Breast epithelium (tissue), 4 donors: ENCODE measurements at regions not wholly inside any gene's neighbourhood (a gene's known extent, or its start where the extent isn't known, plus 50 kb on each side); places are given as distances from the start of the nearest gene placed in this dataset.

Experiments used
- DNase-seq, 2 donors: peaks; one replicate each; pipeline ENCODE4 v3.0.0-alpha.2; 2019; ENCODE audit warnings: low spot score in 2 of 2
- H3K27ac ChIP-seq, 2 donors: fragments of 200-600 bp; sonication (generic) in 1 of 2; one replicate each; pipeline ENCODE4 v1.5.1; 2016 to 2019; ENCODE audit warnings: mild to moderate bottlenecking in 1 of 2
- H3K27me3 ChIP-seq, 2 donors: fragments of 200-600 bp; sonication (generic) in 1 of 2; one replicate each; pipeline versions ENCODE4 v1.5.1 to v1.6.0; 2017 to 2019; ENCODE audit warnings: control low read depth in 1 of 2, mild to moderate bottlenecking in 1 of 2
- H3K36me3 ChIP-seq: fragments of 200-600 bp; one replicate; pipeline ENCODE4 v1.5.1; 2019
- H3K4me1 ChIP-seq, 2 donors: fragments of 200-600 bp; sonication (generic); one replicate each; pipeline ENCODE4 v1.5.1; 2016 to 2019; ENCODE audit warnings: control low read depth in 1 of 2
- H3K4me3 ChIP-seq, 3 donors: fragments of 200-600 bp; sonication (generic); 1 replicate in 2 of 3; 2 replicates in 1 of 3; pipeline ENCODE4 v1.5.1; 2016 to 2019; ENCODE audit warnings: mild to moderate bottlenecking in 3 of 3, moderate library complexity in 2 of 3
- H3K9me3 ChIP-seq, 2 donors: fragments of 200-600 bp; sonication (generic) in 1 of 2; one replicate each; pipeline ENCODE4 v1.5.1; 2016 to 2019; ENCODE audit warnings: control low read depth in 1 of 2
- POLR2A ChIP-seq: fragments of 450-650 bp; IDR thresholded peaks from one replicate; pipeline ENCODE4 v1.6.1; 2016; ENCODE audit warnings: antibody characterized with exemption, mild to moderate bottlenecking, moderate library complexity
- POLR2AphosphoS5 ChIP-seq, 3 donors: sonication (generic); formaldehyde crosslinking; IDR thresholded peaks; one replicate each; pipeline ENCODE4 v1.6.1; 2017; ENCODE audit warnings: antibody characterized with exemption in 3 of 3
- intact Hi-C: fragments of 100-400 bp; cut with DNase I; formaldehyde crosslinking; loops from one replicate; pipeline ENCODE4 v1.15.1; 2023; ENCODE audit warnings: low total_unique reads
- TF ChIP-seq, protein P1 (sequence below), 3 donors: fragments of 450-650 bp; IDR thresholded peaks; one replicate each; pipeline ENCODE4 v1.5.1; 2016 to 2017; ENCODE audit warnings: antibody characterized with exemption in 3 of 3, mild to moderate bottlenecking in 3 of 3, moderate library complexity in 3 of 3

GRCh38 chr16:86124321-86124720, 225.4 kb downstream of the IRF8 start:
- Histone ChIP-seq H3K4me1 (no peaks in the 10 kb centered on the region), H3K4me3 (no peak overlapping the region), H3K27me3 (peaks cover 0 to 53% of the 10 kb centered on the region in 2 donors), H3K36me3 (no peaks in the 10 kb centered on the region), H3K9me3 (no peaks in the 10 kb centered on the region), H3K27ac (no peak overlapping the region)
- intact Hi-C loops = no loop called here
- DNase-seq = no peak
- TF ChIP-seq POLR2AphosphoS5 (IDR thresholded peaks at IDR 0.05) (no peak), POLR2A (no peak)
- TF ChIP-seq, protein P1, sequence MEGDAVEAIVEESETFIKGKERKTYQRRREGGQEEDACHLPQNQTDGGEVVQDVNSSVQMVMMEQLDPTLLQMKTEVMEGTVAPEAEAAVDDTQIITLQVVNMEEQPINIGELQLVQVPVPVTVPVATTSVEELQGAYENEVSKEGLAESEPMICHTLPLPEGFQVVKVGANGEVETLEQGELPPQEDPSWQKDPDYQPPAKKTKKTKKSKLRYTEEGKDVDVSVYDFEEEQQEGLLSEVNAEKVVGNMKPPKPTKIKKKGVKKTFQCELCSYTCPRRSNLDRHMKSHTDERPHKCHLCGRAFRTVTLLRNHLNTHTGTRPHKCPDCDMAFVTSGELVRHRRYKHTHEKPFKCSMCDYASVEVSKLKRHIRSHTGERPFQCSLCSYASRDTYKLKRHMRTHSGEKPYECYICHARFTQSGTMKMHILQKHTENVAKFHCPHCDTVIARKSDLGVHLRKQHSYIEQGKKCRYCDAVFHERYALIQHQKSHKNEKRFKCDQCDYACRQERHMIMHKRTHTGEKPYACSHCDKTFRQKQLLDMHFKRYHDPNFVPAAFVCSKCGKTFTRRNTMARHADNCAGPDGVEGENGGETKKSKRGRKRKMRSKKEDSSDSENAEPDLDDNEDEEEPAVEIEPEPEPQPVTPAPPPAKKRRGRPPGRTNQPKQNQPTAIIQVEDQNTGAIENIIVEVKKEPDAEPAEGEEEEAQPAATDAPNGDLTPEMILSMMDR (IDR thresholded peaks at IDR 0.05) = no peak

DNA sequence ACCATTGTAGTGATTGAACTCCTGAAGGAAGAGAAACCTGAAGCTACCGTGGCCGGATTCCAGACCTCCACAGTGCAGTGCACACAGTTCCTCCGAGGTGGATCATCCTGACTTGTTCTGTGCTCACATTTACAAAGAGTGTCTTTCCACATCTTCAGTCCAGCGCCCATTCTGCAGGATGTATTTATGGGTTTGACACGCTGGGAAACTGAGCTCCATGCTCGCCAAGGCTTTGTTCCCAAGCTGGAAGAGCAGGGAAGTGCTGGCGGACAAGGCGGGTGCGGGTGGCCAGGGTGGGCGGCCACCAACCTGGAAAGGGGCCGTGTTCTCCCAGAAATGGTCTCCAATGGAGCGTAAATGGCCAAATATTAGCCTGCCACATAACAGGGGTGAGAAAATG, 227.9 kb downstream of the IRF8 start:
- no peaks in the 10 kb centered on the region for H3K36me3 ChIP-seq
- peaks cover 0 to 43% of the 10 kb centered on the region in 2 donors for H3K27me3 ChIP-seq
- TF ChIP-seq, protein P1 (IDR thresholded peaks at IDR 0.05) = no peak
- TF ChIP-seq POLR2AphosphoS5 (IDR thresholded peaks at IDR 0.05) (no peak), POLR2A (no peak)
- no peak overlapping the region for H3K4me3 ChIP-seq
- H3K27ac ChIP-seq = no peak overlapping the region
- no peaks in the 10 kb centered on the region for H3K9me3 ChIP-seq
- no peak for DNase-seq
- intact Hi-C loops = no loop called here
- no peaks in the 10 kb centered on the region for H3K4me1 ChIP-seq

DNA sequence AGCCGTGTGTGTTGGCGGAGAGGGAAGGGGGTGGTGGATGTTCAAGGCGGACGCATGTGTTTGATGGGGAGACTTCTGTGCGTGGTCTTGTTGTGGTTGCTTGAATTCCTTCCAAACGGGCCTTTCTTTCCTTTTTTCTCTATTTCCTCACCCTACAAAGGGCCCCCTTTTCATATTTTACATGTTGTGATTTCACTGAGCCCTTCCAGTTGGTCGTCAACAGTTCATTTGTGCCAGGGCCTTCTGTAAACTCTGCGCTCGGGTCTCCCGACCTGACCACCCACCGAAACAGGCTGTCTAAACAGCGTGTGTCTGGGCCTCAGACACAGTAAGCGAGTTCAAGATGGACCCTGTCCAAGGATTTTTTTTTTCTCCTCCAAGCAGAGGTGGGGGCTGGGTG, 228.4 kb downstream of the IRF8 start:
- intact Hi-C loops = no loop called here
- no peaks in the 10 kb centered on the region for H3K4me1 ChIP-seq
- no peak overlapping the region for H3K4me3 ChIP-seq
- DNase-seq = no peak
- no peak for TF ChIP-seq POLR2A
- TF ChIP-seq, protein P1 (IDR thresholded peaks at IDR 0.05) = no peak
- TF ChIP-seq POLR2AphosphoS5 (IDR thresholded peaks at IDR 0.05) = no peak
- no peaks in the 10 kb centered on the region for H3K9me3 ChIP-seq
- H3K36me3 ChIP-seq = no peaks in the 10 kb centered on the region
- peaks cover 0 to 38% of the 10 kb centered on the region in 2 donors for H3K27me3 ChIP-seq
- H3K27ac ChIP-seq = no peak overlapping the region

DNA sequence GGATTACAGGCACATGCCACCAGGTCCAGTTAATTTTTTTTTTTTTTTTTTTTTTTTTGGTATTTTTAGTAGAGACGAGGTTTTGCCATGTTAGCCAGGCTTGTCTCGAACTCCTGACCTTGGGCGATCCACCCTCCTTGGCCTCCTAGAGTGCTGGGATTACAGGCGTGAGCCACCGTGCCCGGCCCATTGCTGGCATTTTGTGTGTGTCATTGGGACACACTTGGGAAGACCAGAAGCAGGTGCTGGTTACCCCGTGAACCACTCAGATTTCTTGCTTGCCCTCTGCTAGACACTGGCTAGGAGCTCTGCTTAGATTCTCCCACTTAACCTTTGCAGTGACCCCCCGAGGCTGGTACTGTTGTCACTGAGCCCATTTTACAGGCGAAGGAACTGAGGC, 229.3 kb downstream of the IRF8 start:
- Histone ChIP-seq H3K4me1 (no peaks in the 10 kb centered on the region), H3K27me3 (peaks cover 0 to 29% of the 10 kb centered on the region in 2 donors), H3K36me3 (no peaks in the 10 kb centered on the region), H3K27ac (no peak overlapping the region), H3K4me3 (no peak overlapping the region), H3K9me3 (no peaks in the 10 kb centered on the region)
- TF ChIP-seq POLR2AphosphoS5 (IDR thresholded peaks at IDR 0.05) = no peak
- TF ChIP-seq, protein P1 (IDR thresholded peaks at IDR 0.05) = no peak
- TF ChIP-seq POLR2A = no peak
- no peak for DNase-seq
- intact Hi-C loops = no loop called here

DNA sequence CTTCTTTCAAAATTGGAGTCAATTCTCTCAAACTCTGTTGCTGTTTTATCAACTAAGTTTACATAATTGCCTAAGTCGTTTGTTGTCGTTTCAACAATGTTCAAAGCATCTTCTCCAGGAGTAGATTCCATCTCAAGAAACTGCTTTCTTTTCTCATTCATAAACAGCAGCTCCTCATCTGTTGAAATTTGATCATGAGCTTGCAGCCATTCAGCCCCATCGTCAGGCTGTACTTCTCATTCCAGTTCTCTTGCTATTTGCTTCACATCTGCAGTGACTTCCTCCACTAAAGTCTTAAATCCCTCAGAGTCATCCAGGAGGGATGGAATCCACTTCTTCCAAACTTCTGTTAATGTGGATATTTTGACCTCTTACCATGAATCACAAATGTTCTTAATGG, 230.6 kb downstream of the IRF8 start:
- DNase-seq = no peak
- intact Hi-C loops = no loop called here
- no peaks in the 10 kb centered on the region for H3K4me1 ChIP-seq
- peaks cover 0 to 17% of the 10 kb centered on the region in 2 donors for H3K27me3 ChIP-seq
- H3K27ac ChIP-seq = no peak overlapping the region
- no peaks in the 10 kb centered on the region for H3K36me3 ChIP-seq
- H3K4me3 ChIP-seq = no peak overlapping the region
- TF ChIP-seq POLR2AphosphoS5 (IDR thresholded peaks at IDR 0.05) (no peak), POLR2A (no peak)
- TF ChIP-seq, protein P1 (IDR thresholded peaks at IDR 0.05) = no peak
- no peaks in the 10 kb centered on the region for H3K9me3 ChIP-seq
